ENCODE measurements at regions not wholly inside any gene's neighbourhood (a gene's known extent, or its start where the extent isn't known, plus 50 kb on each side); places are given as distances from the start of the nearest gene placed in this dataset.

DNA sequence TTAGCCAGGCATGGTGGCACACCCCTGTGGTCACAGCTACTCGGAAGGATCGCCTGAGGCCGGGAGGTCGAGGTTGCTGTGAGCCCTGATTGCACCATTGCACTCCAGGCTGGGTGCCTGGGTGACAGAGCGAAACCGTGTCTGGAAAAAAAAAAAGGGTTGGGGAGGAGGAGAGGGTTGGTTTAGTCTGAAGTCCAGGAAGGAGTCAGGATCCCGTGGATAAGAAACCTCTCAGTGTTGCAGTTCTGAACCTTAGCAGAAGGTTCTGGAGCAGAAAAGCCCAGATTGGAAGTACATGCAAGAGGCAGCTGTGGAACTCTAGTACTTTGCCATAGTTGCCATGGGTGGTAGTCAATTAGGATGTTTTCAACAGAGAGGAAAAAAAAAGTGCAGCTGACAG is 125.2 kb upstream of the CPEB4 start (continued):
- TF ChIP-seq CBX8 (IDR thresholded peaks at IDR 0.05; ENCODE audit: borderline replicate concordance, extremely low read depth, low read depth, low read length, poor library complexity, severe bottlenecking) (no peak), ZNF830 (CRISPR knock-in tag; IDR thresholded peaks at IDR 0.05) (no peak), ZNF134 (CRISPR knock-in tag; conservative IDR thresholded peaks at IDR 0.05) (no peak), FOXK1 (CRISPR knock-in tag; IDR thresholded peaks at IDR 0.05; ENCODE audit: borderline replicate concordance) (no peak), YY1 (IDR thresholded peaks at IDR 0.05; ENCODE audit: borderline replicate concordance in 1 of 3, control insufficient read depth in 1 of 3, extremely low read depth in 1 of 3, insufficient read depth in 3 of 3, insufficient read length in 1 of 3, insufficient replicate concordance in 2 of 3, low read depth in 1 of 3, low read length in 2 of 3) (no peak), PHB (CRISPR knock-in tag; IDR thresholded peaks at IDR 0.05) (no peak), ZNF699 (CRISPR knock-in tag; IDR thresholded peaks at IDR 0.05; ENCODE audit: insufficient replicate concordance) (no peak), ZNF282 (CRISPR knock-in tag; IDR thresholded peaks at IDR 0.05) (no peak)
- TF ChIP-seq, protein P1, sequence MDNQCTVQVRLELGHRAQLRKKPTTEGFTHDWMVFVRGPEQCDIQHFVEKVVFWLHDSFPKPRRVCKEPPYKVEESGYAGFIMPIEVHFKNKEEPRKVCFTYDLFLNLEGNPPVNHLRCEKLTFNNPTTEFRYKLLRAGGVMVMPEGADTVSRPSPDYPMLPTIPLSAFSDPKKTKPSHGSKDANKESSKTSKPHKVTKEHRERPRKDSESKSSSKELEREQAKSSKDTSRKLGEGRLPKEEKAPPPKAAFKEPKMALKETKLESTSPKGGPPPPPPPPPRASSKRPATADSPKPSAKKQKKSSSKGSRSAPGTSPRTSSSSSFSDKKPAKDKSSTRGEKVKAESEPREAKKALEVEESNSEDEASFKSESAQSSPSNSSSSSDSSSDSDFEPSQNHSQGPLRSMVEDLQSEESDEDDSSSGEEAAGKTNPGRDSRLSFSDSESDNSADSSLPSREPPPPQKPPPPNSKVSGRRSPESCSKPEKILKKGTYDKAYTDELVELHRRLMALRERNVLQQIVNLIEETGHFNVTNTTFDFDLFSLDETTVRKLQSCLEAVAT (IDR thresholded peaks at IDR 0.05) = peak in 1 of 2 experiments; percentile 55; a peak in 1 of 4 replicates
- TF ChIP-seq, protein P2, sequence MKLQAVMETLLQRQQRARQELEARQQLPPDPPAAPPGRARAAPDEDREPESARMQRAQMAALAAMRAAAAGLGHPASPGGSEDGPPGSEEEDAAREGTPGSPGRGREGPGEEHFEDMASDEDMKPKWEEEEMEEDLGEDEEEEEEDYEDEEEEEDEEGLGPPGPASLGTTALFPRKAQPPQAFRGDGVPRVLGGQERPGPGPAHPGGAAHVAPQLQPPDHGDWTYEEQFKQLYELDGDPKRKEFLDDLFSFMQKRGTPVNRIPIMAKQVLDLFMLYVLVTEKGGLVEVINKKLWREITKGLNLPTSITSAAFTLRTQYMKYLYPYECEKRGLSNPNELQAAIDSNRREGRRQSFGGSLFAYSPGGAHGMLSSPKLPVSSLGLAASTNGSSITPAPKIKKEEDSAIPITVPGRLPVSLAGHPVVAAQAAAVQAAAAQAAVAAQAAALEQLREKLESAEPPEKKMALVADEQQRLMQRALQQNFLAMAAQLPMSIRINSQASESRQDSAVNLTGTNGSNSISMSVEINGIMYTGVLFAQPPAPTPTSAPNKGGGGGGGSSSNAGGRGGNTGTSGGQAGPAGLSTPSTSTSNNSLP (IDR thresholded peaks at IDR 0.05; ENCODE audit: borderline replicate concordance, low read depth, low read length) = no peak
- TF ChIP-seq, protein P3, sequence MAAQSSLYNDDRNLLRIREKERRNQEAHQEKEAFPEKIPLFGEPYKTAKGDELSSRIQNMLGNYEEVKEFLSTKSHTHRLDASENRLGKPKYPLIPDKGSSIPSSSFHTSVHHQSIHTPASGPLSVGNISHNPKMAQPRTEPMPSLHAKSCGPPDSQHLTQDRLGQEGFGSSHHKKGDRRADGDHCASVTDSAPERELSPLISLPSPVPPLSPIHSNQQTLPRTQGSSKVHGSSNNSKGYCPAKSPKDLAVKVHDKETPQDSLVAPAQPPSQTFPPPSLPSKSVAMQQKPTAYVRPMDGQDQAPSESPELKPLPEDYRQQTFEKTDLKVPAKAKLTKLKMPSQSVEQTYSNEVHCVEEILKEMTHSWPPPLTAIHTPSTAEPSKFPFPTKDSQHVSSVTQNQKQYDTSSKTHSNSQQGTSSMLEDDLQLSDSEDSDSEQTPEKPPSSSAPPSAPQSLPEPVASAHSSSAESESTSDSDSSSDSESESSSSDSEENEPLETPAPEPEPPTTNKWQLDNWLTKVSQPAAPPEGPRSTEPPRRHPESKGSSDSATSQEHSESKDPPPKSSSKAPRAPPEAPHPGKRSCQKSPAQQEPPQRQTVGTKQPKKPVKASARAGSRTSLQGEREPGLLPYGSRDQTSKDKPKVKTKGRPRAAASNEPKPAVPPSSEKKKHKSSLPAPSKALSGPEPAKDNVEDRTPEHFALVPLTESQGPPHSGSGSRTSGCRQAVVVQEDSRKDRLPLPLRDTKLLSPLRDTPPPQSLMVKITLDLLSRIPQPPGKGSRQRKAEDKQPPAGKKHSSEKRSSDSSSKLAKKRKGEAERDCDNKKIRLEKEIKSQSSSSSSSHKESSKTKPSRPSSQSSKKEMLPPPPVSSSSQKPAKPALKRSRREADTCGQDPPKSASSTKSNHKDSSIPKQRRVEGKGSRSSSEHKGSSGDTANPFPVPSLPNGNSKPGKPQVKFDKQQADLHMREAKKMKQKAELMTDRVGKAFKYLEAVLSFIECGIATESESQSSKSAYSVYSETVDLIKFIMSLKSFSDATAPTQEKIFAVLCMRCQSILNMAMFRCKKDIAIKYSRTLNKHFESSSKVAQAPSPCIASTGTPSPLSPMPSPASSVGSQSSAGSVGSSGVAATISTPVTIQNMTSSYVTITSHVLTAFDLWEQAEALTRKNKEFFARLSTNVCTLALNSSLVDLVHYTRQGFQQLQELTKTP (IDR thresholded peaks at IDR 0.05; ENCODE audit: low read depth in 1 of 2, partially characterized antibody in 2 of 2) = peak in 1 of 2 experiments; percentile 68

Measured in K562 (cell line).